Hematopoietic multipotent progenitor cell treated with erythropoietin and hydrocortisone succinate and interleukin-3 and kit ligand, for 8 days (in vitro differentiated cells): ENCODE measurements at regions not wholly inside any gene's neighbourhood (a gene's known extent, or its start where the extent isn't known, plus 50 kb on each side); places are given as distances from the start of the nearest gene placed in this dataset.
"Not testable (repeated sequence)": the region's sequence is repeated elsewhere in the genome, so short reads cannot be mapped to it uniquely, and the experiment has no call there.

Source experiments
- DNase-seq: peaks from one replicate; pipeline ENCODE4 v3.0.0-alpha.2; 2015

DNA sequence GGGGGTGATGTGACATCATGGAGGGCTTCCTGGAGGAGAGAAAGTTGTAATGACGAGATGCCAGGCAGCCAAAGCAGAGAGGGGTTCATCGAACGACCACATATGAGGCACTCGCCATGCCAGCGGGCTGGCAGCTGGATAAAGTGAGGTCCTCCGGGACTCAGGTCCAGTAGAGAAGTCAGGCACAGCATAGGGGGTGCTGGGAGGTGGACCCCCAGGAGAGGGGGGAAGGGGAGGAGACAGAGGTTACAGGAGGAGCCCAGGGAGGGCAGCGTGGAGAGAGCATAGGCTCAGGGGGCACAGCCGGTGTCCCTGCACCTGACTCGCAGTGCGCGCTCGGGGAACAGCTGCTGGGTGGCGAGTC is 174.7 kb downstream of the BMP7 start:
- no peak for DNase-seq

DNA sequence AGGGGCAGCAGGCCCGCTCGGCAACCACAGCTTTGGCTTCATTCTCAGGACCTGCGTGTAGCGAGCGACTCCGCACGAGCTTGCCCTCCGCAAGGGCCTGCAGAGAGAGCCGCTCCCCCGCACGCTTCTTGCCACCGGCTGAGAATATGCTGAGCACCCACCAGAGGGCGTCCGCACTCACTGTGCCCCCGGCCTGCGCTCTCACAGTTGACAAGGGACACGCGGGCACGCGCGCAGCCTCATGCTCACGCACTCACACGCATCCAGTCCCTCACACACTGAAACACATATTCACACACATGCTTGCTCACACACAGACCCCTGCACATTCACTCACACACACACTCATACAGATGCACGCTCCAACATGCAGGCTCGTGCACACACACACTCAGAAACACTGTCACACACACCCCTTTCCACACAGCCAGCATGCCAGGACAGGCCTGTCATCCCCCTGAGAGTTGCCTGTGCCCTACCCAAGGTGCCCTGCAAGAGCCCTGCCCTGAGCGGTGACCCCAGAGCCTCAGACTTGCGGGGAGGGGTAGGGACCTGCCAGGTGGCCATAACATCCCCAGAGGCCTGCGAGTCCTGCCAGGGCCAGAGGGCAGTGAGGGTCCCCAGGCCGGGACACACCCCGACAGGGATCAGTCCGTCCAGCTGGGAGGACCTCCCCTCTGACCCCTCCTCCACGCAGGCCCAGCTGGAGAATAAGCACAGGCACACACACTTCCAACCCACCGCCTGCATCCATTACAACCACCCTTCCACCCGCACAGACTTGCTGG is 174.1 kb downstream of the BMP7 start:
- peak; percentile 56 for DNase-seq

DNA sequence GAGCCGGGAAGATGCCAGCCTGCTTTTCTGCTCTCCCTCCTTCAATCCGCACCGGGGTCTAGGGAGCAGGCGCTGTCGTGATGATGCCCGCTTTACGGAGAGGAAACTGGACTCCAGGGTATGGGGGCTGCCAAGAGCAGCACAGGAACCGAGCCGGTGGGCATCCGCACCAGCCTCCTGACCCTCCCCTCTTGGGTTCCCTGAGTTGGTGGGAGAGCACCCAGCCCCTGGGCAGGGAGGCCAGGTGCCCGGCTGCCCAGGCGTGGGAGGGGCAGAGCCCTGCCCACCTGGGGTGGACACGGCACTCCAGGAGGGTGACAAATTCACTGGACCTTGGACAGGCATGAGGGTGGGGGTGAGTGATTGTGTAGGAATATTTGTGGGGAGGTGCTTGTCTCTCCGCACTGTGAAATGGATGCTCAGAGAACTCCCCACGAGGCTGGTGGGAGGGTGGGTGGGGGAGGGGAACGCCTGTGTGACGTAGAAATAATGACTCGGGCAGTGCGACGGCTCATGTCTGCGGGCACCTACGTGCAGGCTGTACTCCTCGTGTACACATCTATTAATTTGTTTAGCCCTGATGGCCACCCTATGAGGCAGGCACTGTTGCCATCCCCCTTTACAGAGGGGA is 173.4 kb downstream of the BMP7 start:
- no peak for DNase-seq

- no peak for DNase-seq
Observed at GRCh38 chr20:57093766-57094165, 172.7 kb downstream of the BMP7 start.

- no peak for DNase-seq
Observed at GRCh38 chr20:57094252-57094891, 172.1 kb downstream of the BMP7 start.

- no peak for DNase-seq
Observed at GRCh38 chr20:57094991-57095390, 171.4 kb downstream of the BMP7 start.

DNA sequence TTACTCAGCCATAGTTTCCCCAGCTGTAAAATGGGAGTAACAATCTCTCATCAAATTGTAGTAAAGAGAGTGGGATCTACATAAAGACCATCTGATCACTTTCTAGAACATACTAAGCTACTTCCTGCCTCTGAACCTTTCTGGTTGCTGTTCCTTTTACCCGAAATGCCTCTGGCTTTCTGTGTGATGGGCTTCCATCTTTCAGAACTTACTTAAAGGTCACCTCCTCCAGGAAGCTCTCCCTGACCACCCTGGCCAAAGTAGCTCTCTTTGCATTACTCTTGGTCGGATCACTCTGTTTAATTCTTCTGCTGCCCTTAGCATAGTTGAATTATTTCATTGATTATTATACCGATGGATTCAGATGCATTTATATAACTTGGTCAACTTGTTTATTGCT is 171.0 kb downstream of the BMP7 start:
- DNase-seq = no peak

- DNase-seq = no peak
Observed at GRCh38 chr20:57097245-57097915, 169.1 kb downstream of the BMP7 start.

DNA sequence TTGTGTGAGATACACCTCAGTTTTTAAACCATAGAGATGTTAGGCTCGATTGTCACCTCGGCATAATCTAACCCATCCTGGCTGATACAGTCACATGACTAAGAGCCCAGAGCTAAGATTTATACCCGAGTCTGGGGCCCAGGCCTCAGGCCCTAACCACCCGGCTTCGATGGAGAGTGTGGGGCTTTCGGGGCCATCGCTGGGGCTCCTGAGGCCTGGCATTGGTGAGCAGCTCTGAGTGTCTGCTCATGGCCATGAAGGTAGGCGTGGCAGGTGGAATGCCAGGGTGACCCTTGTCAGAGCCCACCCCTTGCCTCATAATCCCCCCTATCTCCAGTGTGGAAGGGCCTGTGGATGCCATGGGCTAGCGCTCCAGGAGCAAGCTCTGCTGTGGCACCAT is 164.3 kb downstream of the BMP7 start:
- DNase-seq = no peak

- DNase-seq = no peak
Observed at GRCh38 chr20:57102566-57102965, 163.9 kb downstream of the BMP7 start.

- DNase-seq = no peak
Observed at GRCh38 chr20:57103146-57103800, 163.2 kb downstream of the BMP7 start.

- DNase-seq = no peak
Observed at GRCh38 chr20:57104113-57104512, 162.3 kb downstream of the BMP7 start.

DNA sequence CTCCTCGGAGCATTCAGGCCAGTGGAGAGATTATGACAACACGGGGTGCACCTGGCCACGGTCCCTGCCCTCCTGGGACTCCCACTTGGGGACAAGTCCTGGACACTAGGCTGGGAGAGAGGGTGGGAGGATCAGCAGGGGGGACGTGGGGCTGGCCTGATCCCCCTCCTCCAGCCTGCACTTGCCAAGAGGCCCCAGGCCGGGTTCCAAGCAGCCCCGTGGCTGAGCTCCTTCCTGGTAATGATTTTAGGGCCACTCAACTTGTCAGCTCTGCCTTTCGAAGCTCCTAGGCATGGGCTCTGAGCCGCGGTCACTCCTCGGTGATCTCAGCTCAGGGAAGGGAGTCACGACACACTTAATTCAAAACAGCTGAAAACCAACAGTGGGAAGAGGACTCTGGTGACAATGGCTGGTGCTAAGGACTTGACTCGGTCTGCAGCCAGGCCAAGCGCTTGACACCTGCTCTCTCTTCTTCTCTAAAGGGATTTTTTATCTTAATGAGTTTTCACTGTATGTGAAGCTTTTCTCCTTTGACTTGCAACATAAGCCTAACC is 161.7 kb downstream of the BMP7 start:
- DNase-seq = no peak

DNA sequence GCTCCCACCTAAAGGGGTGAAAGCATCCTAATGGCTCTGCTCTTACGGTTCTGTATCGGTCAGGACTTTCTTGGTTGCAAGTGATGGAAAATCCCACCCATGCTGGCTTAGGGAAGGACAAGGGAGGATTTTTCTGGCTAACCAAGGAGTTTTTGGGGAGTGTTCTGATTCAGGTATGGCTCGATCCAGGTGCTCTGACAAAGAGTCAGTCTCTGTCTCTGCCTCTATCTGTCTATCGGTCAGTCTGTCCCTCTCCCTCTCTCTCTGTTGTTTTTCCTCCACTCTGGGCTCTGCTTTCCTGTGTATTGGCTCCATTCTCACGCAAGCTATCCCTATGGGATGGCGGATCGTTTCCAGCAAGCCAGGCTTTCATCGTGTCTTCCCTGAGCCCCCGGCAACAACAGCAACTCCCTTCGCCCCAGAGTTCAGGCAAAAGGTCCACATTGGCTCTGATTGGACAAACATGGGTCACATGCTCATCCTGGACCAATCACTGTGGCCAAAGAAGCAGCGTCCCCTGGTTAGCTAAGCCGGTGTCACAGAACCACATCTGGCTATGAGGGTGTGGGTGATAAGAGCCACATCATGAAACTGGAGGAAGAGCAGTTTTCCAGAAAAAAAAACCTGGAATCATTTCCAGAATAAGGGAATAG is 160.3 kb downstream of the BMP7 start:
- DNase-seq = no peak

DNA sequence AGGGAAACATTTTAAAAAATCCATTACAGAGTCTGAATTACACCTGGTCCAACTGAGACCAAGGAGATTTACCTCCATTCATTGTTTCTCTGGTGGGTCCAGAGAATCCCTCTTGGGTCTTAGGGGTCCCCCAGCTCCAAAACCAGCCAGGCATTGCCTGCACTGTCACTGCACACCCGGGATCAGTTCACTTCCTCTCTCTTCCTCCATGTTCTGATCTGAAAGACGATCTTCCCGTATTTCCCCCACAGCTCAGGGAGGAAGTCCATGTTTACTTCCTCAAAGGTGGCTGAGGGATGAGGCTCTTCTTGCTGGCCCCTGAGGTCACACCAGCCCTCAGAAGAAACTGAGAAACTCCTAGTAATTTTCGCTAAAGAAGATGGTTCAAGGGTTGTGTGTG is 159.7 kb downstream of the BMP7 start:
- DNase-seq = no peak

DNA sequence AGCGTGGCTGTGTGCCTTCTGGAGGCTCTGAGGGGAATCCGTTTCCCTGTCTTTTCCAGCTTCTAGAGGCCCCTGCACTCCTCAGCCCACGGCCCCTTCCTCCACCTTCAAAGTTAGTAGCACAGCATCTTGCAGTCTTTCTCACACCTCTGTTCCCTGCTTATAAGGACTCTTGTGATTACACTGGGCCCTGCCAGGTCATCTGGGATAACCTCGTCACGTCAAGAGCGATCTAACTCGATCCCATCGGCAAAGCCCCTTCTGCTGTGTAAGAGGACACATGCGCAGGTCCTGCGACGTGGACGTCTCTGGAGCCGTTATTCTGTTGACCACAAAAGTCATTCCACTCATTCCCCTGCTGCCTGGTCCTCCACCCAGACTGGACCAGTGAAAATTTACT is 159.2 kb downstream of the BMP7 start:
- DNase-seq = no peak

DNA sequence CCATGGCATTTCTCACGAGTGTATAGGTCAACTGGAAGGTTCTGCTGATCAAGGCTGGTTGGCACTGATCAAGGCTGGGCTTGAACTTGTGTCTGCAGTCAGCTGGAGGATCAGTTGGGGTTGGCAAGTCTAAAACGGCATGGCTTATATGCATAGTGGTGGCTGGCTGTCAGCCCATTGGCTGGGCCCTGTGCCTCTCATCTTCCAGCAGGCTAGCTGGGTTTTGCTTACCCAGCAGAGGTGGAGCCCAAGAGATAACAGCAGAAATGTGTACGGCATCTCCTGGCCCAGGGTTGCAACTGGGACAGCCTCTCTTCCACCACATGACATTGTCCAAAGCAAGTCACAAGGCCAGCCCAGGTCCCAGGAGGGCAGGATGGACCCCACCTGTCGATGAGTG is 158.2 kb downstream of the BMP7 start:
- DNase-seq = no peak

- DNase-seq = no peak
Observed at GRCh38 chr20:57108742-57109570, 157.5 kb downstream of the BMP7 start.

- no peak for DNase-seq
Observed at GRCh38 chr20:57109571-57109953, 156.9 kb downstream of the BMP7 start.

DNA sequence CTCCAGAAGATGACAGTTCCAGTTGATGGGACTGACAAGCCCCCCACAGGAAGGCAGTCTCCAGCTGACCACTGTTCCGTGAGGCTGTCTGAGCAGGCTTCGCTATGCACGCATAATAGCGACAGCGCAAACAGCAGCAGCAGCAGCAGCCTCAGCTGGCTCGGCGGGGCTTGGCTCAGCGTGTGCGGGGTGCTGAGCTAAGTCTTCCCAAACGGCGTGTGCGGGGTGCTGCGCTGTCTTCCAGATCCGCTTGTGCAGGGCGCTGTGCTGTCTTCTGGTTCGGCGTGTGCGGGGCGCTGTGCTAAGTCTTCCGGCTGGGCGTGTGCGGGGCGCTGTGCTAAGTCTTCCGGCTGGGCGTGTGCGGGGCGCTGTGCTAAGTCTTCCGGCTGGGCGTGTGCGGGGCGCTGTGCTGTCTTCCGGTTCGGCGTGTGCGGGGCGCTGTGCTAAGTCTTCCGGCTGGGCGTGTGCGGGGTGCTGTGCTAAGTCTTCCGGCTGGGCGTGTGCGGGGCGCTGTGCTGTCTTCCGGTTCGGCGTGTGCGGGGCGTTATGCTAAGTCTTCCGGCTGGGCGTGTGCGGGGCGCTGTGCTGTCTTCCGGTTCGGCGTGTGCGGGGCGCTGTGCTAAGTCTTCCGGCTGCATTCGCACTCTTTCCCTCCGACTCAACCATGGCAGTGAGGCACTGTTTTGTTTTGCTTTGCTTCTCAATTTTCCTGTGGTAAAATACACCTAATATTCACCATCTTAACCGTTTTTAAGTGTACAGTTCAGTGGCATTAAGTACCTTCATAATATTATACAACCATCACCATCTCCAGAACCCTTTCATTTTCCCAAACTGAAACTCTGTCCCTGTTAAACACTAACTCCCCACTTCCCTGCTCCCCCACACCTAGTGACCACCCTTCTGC is 156.1 kb downstream of the BMP7 start:
- not testable (repeated sequence) for DNase-seq
